ENCODE measurements at regions not wholly inside any gene's neighbourhood (a gene's known extent, or its start where the extent isn't known, plus 50 kb on each side); places are given as distances from the start of the nearest gene placed in this dataset.
A peak's percentile ranks its signal among the peaks of the same experiment; 100 is the strongest.

DNA sequence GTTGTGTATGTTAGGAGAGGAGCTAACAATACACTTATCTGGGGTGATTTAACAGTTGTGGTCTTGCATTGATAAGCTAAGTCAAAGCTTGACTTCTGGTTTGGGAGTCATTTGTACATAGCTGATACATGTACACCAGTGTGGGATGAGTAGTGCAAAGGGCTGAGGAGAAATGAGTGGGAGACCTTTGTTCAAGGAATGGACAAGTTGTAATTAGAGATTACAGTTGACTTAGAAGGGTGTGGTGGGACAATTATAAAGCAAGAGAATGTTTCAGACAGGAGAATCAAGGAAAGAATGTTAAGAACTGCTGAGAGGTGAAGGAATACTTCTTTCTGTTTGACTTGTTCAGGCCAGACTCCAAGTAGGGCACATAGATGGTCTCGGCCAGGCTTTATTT is 209.7 kb upstream of the STEAP4 start:
- Histone ChIP-seq H3K4me3 (ENCODE audit: low read depth, low read length) (no peak overlapping the region), H3K36me3 (ENCODE audit: insufficient read depth) (no peaks in the 10 kb centered on the region), H3K4me1 (ENCODE audit: insufficient read depth) (no peaks in the 10 kb centered on the region), H3K27ac (ENCODE audit: low read depth) (no peak overlapping the region)
- no peak for DNase-seq (ENCODE audit: extremely low spot score)
- WGBS, result 85% methylated on average over 1 of the region's 1 CpG

DNA sequence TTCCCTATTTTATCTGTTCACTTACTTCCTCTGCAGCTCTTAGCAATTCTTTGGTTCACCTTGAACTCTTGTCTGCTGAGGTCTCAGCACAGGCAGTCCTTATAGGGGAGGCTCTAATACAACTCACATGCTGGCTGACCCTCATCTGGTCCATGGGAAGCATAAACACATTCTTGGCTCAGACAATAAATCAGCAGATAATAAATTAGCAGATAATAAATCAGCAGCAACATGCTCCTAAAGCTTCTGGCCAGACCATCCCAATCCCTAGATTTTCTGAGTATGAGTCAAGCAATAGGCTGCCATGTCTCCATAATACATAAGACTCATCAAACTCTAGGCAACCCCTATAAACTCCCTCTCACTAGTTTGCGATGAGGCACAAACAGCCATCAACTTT is 208.6 kb upstream of the STEAP4 start:
- Histone ChIP-seq H3K27ac (ENCODE audit: low read depth) (no peak overlapping the region), H3K4me3 (ENCODE audit: low read depth, low read length) (no peak overlapping the region), H3K36me3 (ENCODE audit: insufficient read depth) (no peaks in the 10 kb centered on the region), H3K4me1 (ENCODE audit: insufficient read depth) (no peaks in the 10 kb centered on the region)
- no peak for DNase-seq (ENCODE audit: extremely low spot score)
- 32% methylated on average over 1 of the region's 1 CpG for WGBS

DNA sequence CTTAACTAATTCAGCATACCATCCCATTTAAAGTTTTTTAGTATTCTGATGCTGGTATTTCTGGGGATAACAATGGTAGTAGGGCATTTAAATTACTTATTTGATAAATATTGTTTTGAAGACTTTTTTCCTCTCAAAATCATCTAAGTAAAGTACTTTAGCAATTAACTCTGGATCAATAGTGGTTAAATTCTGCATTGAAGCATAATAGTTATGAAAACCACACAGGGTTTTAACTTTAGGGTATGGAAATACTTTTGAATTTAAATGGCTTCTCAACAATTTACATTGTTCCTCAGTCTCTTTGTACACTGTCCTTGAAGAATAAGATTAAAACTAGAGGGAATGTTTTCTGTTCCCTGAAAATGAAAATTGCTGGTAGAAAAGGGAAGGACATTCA is 202.6 kb upstream of the STEAP4 start:
- H3K36me3 ChIP-seq (ENCODE audit: insufficient read depth), result no peaks in the 10 kb centered on the region
- no peak overlapping the region for H3K4me3 ChIP-seq (ENCODE audit: low read depth, low read length)
- H3K27ac ChIP-seq (ENCODE audit: low read depth), result no peak overlapping the region
- no peaks in the 10 kb centered on the region for H3K4me1 ChIP-seq (ENCODE audit: insufficient read depth)
- no peak for DNase-seq (ENCODE audit: extremely low spot score)

GRCh38 chr7:88500131-88500530 is 193.4 kb upstream of the STEAP4 start:
- Histone ChIP-seq H3K4me1 (ENCODE audit: insufficient read depth) (no peaks in the 10 kb centered on the region), H3K27ac (ENCODE audit: low read depth) (no peak overlapping the region), H3K36me3 (ENCODE audit: insufficient read depth) (no peaks in the 10 kb centered on the region), H3K4me3 (ENCODE audit: low read depth, low read length) (no peak overlapping the region)
- WGBS, result 50% methylated on average over 6 of the region's 6 CpGs
- DNase-seq (ENCODE audit: extremely low spot score), result no peak

DNA sequence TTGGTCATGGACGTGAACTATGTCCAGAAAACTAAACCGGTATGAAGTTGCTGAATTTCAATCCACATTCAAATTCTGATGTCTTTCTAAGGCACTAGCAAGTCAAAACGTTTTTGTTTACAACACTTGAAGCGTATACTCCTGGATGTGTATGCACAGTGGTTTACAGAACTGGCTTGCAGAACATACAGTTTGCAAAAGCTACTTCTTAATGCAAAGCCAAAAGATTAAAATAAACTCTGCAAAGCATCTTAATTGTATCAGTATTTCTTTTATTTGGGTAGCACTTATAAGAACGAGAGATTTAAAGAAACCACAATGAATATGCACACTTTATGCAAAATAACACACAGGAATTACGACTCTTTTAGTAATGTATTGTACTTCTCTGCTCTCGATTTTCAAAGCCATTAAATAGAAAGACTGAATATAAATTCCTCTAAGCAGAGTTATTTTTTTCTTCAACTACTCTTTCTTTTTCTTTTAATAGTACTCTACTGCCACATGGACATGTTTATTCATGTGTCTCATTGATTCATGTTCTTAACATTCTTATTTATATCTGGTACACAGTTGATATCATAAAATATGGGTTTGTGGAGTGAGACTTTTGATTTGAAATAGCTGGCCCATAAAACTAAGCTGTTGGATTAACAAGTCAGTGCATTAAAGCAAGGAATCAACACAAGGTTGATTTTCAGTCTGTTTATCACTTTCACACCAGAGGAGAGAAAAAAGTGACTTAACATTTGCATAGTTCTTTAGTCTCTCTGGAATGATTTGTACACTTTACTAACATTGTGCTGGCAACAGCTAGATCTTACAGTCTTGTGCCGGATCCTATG is 189.4 kb upstream of the STEAP4 start:
- no peaks in the 10 kb centered on the region for H3K4me1 ChIP-seq (ENCODE audit: insufficient read depth)
- H3K36me3 ChIP-seq (ENCODE audit: insufficient read depth), result no peaks in the 10 kb centered on the region
- no peak overlapping the region for H3K27ac ChIP-seq (ENCODE audit: low read depth)
- no peak for DNase-seq (ENCODE audit: extremely low spot score)
- 63% methylated on average over 8 of the region's 8 CpGs for WGBS
- H3K4me3 ChIP-seq (ENCODE audit: low read depth, low read length), result no peak overlapping the region

DNA sequence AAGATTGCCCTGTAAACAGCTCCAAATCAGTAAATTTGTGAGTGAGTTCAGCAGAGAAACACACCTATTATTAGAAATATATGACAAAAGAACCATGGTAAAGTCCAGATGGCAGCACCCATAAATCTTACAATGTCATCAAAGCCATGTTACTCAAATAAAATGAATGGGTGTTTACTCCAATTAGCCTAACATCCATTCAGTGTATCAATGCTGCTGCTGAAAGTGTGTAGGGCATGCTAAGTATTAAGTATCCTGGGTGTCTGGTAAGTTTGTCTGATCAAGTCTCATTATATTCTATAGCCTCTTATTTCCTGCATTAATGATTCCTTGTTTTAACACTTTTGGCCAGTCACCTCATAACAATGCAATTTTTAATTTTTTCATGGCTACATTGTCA is 185.5 kb upstream of the STEAP4 start:
- no peaks in the 10 kb centered on the region for H3K4me1 ChIP-seq (ENCODE audit: insufficient read depth)
- no peak overlapping the region for H3K4me3 ChIP-seq (ENCODE audit: low read depth, low read length)
- no peaks in the 10 kb centered on the region for H3K36me3 ChIP-seq (ENCODE audit: insufficient read depth)
- no peak overlapping the region for H3K27ac ChIP-seq (ENCODE audit: low read depth)
- DNase-seq (ENCODE audit: extremely low spot score), result no peak

DNA sequence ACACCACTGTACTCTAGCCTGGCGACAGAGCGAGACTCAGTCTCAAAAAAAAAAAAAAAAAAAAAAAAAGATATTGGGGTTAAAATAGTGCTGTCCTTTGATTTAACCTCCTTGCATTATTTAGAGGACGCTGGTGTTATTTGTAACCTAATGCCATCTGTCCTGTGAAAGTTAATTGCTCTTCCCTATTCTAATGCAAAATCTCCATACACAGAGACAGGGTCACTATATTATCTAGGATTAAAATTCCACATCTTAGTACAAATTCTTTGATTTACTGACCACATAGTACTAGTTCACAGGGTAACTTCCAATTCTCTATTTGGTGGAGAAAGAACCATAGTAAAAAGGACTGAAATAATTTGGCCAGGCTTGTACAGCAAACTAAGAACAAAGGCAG is 184.2 kb upstream of the STEAP4 start:
- Histone ChIP-seq H3K27ac (ENCODE audit: low read depth) (no peak overlapping the region), H3K4me3 (ENCODE audit: low read depth, low read length) (no peak overlapping the region), H3K4me1 (ENCODE audit: insufficient read depth) (no peaks in the 10 kb centered on the region), H3K36me3 (ENCODE audit: insufficient read depth) (no peaks in the 10 kb centered on the region)
- no peak for DNase-seq (ENCODE audit: extremely low spot score)
- WGBS, result 76% methylated on average over 3 of the region's 3 CpGs

GRCh38 chr7:88490161-88490560 is 183.5 kb upstream of the STEAP4 start:
- no peak overlapping the region for H3K27ac ChIP-seq (ENCODE audit: low read depth)
- no peak for DNase-seq (ENCODE audit: extremely low spot score)
- H3K4me3 ChIP-seq (ENCODE audit: low read depth, low read length), result no peak overlapping the region
- no peaks in the 10 kb centered on the region for H3K36me3 ChIP-seq (ENCODE audit: insufficient read depth)
- no peaks in the 10 kb centered on the region for H3K4me1 ChIP-seq (ENCODE audit: insufficient read depth)
- 96% methylated on average over 5 of the region's 5 CpGs for WGBS

- no peak for DNase-seq (ENCODE audit: extremely low spot score)
- WGBS, result 80% methylated on average over 2 of the region's 2 CpGs
- no peak overlapping the region for H3K27ac ChIP-seq (ENCODE audit: low read depth)
- H3K4me3 ChIP-seq (ENCODE audit: low read depth, low read length), result no peak overlapping the region
- no peaks in the 10 kb centered on the region for H3K4me1 ChIP-seq (ENCODE audit: insufficient read depth)
- no peaks in the 10 kb centered on the region for H3K36me3 ChIP-seq (ENCODE audit: insufficient read depth)
Measured at GRCh38 chr7:88485821-88486220, 179.1 kb upstream of the STEAP4 start.

DNA sequence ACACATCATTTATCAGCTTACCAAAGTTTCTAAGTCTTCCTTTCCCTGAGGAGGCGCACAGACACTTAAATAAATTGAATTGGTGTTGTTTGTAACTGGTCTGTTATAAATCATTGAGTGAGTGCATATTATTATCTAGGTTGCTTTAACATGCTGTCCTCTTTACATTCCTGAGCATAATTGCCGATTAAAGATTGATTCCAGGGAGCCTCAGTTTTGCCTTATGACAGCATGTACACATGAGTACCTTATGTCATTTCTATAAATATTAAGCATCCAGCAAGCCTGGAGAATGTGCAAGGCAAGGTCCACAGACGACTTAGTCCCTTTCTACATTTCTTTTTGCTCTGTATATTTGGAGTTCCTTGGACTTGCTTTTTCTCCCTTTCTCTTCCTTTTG is 177.9 kb upstream of the STEAP4 start:
- no peaks in the 10 kb centered on the region for H3K4me1 ChIP-seq (ENCODE audit: insufficient read depth)
- WGBS, result 76% methylated on average over 3 of the region's 3 CpGs
- no peak overlapping the region for H3K4me3 ChIP-seq (ENCODE audit: low read depth, low read length)
- no peak overlapping the region for H3K27ac ChIP-seq (ENCODE audit: low read depth)
- H3K36me3 ChIP-seq (ENCODE audit: insufficient read depth), result no peaks in the 10 kb centered on the region
- DNase-seq (ENCODE audit: extremely low spot score), result no peak

DNA sequence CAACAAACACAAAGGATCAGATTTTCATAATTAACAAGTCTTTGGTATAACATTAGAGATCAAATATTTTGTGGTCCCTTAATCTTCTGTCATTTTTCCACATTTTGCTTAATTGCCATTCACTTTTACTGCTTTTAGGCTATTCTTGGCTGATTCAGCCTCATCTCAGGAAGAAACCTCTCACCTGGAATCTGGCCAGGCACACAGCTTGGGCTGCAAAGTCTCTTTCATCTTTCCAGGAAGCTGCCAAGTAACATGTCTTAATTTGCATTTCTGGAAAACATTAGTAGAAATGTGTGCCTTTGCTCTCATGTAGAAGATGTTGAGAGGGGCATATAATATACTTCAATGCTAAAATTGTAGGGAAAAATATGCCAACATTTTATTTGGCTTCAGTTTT is 174.2 kb upstream of the STEAP4 start:
- Histone ChIP-seq H3K27ac (ENCODE audit: low read depth) (no peak overlapping the region), H3K4me1 (ENCODE audit: insufficient read depth) (no peaks in the 10 kb centered on the region), H3K36me3 (ENCODE audit: insufficient read depth) (no peaks in the 10 kb centered on the region), H3K4me3 (ENCODE audit: low read depth, low read length) (no peak overlapping the region)
- DNase-seq (ENCODE audit: extremely low spot score), result peak; percentile 18

- Histone ChIP-seq H3K27ac (ENCODE audit: low read depth) (no peak overlapping the region), H3K4me1 (ENCODE audit: insufficient read depth) (no peaks in the 10 kb centered on the region), H3K4me3 (ENCODE audit: low read depth, low read length) (no peak overlapping the region), H3K36me3 (ENCODE audit: insufficient read depth) (no peaks in the 10 kb centered on the region)
- DNase-seq (ENCODE audit: extremely low spot score), result no peak
- 68% methylated on average over 4 of the region's 4 CpGs for WGBS
Measured at GRCh38 chr7:88480271-88480670, 173.6 kb upstream of the STEAP4 start.

GRCh38 chr7:88477976-88478375 is 171.3 kb upstream of the STEAP4 start:
- no peaks in the 10 kb centered on the region for H3K4me1 ChIP-seq (ENCODE audit: insufficient read depth)
- no peak for DNase-seq (ENCODE audit: extremely low spot score)
- H3K36me3 ChIP-seq (ENCODE audit: insufficient read depth), result no peaks in the 10 kb centered on the region
- no peak overlapping the region for H3K4me3 ChIP-seq (ENCODE audit: low read depth, low read length)
- H3K27ac ChIP-seq (ENCODE audit: low read depth), result no peak overlapping the region

DNA sequence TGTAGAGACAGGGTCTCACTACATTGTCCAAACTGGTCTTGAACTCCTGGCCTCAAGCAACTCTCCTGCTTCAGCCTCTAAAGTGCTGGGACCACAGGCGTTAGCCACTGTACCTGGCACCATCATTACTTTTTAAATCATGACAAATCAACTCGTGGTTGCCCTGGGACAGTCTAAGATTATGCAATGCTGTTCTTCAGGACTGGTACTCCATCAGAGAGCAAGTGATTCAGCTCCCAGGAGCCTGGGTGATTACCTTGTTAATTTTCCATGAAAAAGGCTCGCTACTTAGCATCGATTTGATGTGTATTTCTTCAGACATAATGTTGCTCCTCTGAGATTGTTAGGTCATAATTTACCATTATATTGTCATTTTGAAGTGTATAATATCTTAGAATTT is 158.9 kb upstream of the STEAP4 start:
- no peaks in the 10 kb centered on the region for H3K36me3 ChIP-seq (ENCODE audit: insufficient read depth)
- no peak overlapping the region for H3K4me3 ChIP-seq (ENCODE audit: low read depth, low read length)
- WGBS, result 81% methylated on average over 4 of the region's 4 CpGs
- DNase-seq (ENCODE audit: extremely low spot score), result no peak
- H3K27ac ChIP-seq (ENCODE audit: low read depth), result no peak overlapping the region
- no peaks in the 10 kb centered on the region for H3K4me1 ChIP-seq (ENCODE audit: insufficient read depth)

GRCh38 chr7:88462799-88463198 is 156.1 kb upstream of the STEAP4 start:
- no peak overlapping the region for H3K27ac ChIP-seq (ENCODE audit: low read depth)
- no peak for DNase-seq (ENCODE audit: extremely low spot score)
- no peaks in the 10 kb centered on the region for H3K4me1 ChIP-seq (ENCODE audit: insufficient read depth)
- no peak overlapping the region for H3K4me3 ChIP-seq (ENCODE audit: low read depth, low read length)
- H3K36me3 ChIP-seq (ENCODE audit: insufficient read depth), result no peaks in the 10 kb centered on the region

Data from urinary bladder (tissue), 3 donors.